H7 (cell line): ENCODE measurements at regions not wholly inside any gene's neighbourhood (a gene's known extent, or its start where the extent isn't known, plus 50 kb on each side); places are given as distances from the start of the nearest gene placed in this dataset.
"Not testable (repeated sequence)": the region's sequence is repeated elsewhere in the genome, so short reads cannot be mapped to it uniquely, and the experiment has no call there.

Source experiments
- DNase-seq: peaks from one replicate; pipeline ENCODE4 v3.0.0; 2012
- H3K27me3 ChIP-seq: 2 replicates; pipeline ENCODE4 v1.6.0; 2011; ENCODE audit warnings: mild to moderate bottlenecking, low read length; ENCODE audit not compliant: control insufficient read depth, insufficient read depth
- H3K36me3 ChIP-seq: replicated peaks from 2 replicates; pipeline ENCODE4 v1.5.1; 2011; ENCODE audit warnings: low read length; ENCODE audit not compliant: control insufficient read depth, insufficient read depth
- H3K4me3 ChIP-seq: 2 replicates; pipeline ENCODE4 v1.5.1; 2011; ENCODE audit warnings: low read depth, mild to moderate bottlenecking, control low read depth, low read length, moderate library complexity; ENCODE audit not compliant: insufficient read depth

GRCh38 chr10:114708084-114708483 lies 50.0 kb upstream of the ABLIM1 start:
- no peak overlapping the region for H3K4me3 ChIP-seq
- H3K27me3 ChIP-seq = no peaks in the 10 kb centered on the region
- H3K36me3 ChIP-seq = no peaks in the 10 kb centered on the region
- DNase-seq = no peak

DNA sequence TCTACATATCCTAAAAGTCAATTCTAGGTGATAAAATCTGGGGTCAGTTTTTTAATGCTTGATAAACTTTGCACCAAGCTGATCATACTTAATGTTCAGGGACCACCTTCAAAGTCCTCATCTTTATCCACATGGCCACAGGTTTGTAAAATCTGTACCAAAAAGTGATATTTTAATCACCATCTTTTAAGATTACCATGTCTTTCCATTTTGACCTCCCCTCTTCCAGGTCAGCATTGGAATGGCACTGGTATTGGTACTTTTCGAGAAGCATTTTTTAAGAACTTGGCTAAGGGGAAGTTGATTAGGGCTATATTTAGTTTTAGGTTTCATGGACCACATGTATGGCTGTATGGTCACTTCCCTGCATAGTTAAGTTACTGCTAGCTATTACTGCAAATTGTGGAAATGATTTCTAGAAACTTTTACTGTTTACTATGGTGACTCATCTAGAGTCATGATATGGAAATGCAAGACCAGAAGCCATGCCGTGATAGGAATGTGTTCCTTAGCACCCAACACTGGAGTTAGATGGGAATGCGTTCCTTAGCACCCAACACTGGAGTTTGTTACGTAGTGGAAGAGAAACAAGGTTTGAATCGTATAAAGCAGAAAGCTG lies 50.8 kb upstream of the ABLIM1 start:
- Histone ChIP-seq H3K4me3 (no peak overlapping the region), H3K36me3 (no peaks in the 10 kb centered on the region), H3K27me3 (no peaks in the 10 kb centered on the region)
- no peak for DNase-seq

DNA sequence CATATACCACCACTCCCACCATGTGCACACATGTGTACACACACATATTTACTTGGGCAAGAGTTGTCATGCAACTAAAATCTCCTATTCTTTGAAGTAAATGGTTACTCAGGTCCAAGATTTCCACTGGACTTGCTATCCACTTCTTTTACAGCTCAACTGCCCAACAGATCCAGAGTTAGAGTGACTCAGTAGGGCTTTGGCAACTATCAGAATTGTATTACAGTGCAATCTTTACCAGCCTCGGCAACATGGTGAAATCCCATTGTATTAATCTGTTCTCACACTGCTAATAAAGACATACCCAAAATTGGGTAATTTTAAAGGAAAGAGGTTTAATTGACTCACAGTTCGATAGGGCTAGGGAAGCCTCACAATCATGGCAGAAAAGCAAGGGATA lies 51.9 kb upstream of the ABLIM1 start:
- no peak for DNase-seq
- Histone ChIP-seq H3K4me3 (no peak overlapping the region), H3K36me3 (no peaks in the 10 kb centered on the region), H3K27me3 (no peaks in the 10 kb centered on the region)

GRCh38 chr10:114711176-114711868 lies 53.2 kb upstream of the ABLIM1 start:
- DNase-seq = no peak
- no peak overlapping the region for H3K4me3 ChIP-seq
- no peaks in the 10 kb centered on the region for H3K27me3 ChIP-seq
- no peaks in the 10 kb centered on the region for H3K36me3 ChIP-seq

- Histone ChIP-seq H3K27me3 (no peaks in the 10 kb centered on the region), H3K4me3 (no peak overlapping the region), H3K36me3 (no peaks in the 10 kb centered on the region)
- no peak for DNase-seq
Measured at GRCh38 chr10:114711869-114712250, 53.8 kb upstream of the ABLIM1 start.

- Histone ChIP-seq H3K4me3 (no peak overlapping the region), H3K36me3 (no peaks in the 10 kb centered on the region), H3K27me3 (no peaks in the 10 kb centered on the region)
- no peak for DNase-seq
Measured at GRCh38 chr10:114713525-114714090, 55.5 kb upstream of the ABLIM1 start.

DNA sequence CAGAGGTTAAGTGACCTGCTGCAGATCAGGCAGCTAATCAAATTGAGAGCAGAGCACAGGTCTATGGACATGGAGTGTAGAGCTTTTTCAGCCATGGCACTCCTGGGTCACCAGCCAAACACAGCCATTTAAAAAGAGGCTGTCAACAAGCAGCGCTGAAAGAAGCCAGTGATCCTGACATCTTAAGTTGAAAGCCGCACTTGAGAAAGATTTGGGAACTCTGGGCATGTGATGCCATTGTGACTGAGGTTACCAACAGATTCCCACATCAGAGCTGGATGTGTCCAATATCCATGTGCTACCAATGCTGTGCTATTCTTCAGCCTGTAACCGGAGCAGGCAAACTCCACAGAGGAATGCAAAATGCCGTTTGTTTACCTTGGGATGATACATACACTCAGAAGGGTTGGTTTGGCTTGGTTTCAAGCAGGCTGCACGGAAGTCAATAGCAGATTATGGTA lies 56.2 kb upstream of the ABLIM1 start:
- Histone ChIP-seq H3K36me3 (no peaks in the 10 kb centered on the region), H3K27me3 (no peaks in the 10 kb centered on the region), H3K4me3 (no peak overlapping the region)
- no peak for DNase-seq

GRCh38 chr10:114715171-114715670 lies 57.1 kb upstream of the ABLIM1 start:
- H3K27me3 ChIP-seq = no peaks in the 10 kb centered on the region
- no peak for DNase-seq
- H3K36me3 ChIP-seq = no peaks in the 10 kb centered on the region
- no peak overlapping the region for H3K4me3 ChIP-seq

DNA sequence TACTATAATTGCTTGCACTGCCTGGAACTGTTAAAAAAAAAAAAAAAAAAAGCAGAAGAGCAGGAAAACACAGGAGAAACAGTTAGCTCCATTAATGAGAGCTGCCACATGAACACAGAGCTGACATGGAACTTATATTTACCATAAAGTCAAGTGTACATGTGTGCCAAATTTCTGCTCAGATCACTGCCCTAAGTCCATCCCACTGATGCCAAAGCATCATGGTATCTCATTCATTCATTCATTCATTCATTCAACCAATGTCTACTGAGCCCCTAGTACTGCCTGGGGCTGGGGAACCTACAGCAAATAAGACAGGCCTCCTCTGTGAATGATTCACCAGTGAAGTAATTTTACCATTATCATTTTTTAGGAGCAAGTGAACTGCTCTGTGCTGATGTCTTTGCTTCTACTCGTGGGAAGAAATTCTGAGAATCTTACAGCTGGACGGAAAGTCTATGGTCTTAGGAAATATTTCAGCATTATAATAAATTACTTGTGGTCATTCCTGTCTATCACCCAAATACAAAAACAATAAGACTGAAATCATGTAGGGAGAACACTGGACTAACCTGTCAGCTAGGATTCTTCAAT lies 58.8 kb upstream of the ABLIM1 start:
- H3K27me3 ChIP-seq = no peaks in the 10 kb centered on the region
- no peak overlapping the region for H3K4me3 ChIP-seq
- DNase-seq = no peak
- H3K36me3 ChIP-seq = no peaks in the 10 kb centered on the region

GRCh38 chr10:114717881-114718280 lies 59.8 kb upstream of the ABLIM1 start:
- H3K36me3 ChIP-seq, H3K27me3 ChIP-seq, DNase-seq, H3K4me3 ChIP-seq: not testable (repeated sequence)

- no peaks in the 10 kb centered on the region for H3K36me3 ChIP-seq
- no peak overlapping the region for H3K4me3 ChIP-seq
- no peak for DNase-seq
- no peaks in the 10 kb centered on the region for H3K27me3 ChIP-seq
Measured at GRCh38 chr10:114718374-114718773, 60.3 kb upstream of the ABLIM1 start.

DNA sequence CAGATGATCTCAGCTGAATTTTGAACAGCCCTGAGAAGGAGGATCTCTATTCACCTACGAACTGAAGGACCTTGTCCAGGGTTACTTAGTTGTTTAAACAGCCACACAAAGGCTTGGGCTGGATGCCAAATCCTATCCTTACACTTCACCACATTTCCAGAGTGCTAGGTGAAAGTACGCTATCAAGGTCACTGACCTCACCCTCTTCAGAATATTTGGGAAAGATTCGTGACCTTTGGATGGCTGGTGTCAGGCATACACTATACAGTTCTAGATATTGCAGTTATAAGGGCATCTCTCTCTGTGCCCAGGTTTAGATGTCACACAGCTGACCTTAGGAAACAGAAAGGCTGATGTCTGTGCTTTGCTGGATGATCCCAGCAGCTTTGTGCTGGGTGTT lies 61.2 kb upstream of the ABLIM1 start:
- Histone ChIP-seq H3K4me3 (no peak overlapping the region), H3K36me3 (no peaks in the 10 kb centered on the region)

DNA sequence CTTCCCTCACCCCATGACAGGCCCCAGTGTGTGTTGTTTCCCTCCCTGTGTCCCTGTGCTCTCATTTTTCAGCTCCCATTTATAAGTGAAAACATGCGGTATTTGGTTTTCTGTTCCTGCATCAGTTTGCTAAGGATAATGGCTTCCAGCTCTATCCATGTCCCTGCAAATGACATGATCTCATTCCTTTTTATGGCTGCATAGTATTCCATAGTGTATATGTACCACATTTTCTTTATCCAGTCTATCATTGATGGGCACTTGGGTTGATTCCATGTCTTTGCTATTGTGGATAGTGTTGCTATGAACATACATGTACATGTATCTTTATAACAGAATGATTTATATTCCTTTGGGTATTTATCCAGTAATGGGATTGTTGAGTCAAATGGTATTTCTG lies 61.9 kb upstream of the ABLIM1 start:
- not testable (repeated sequence) for H3K4me3 ChIP-seq, H3K27me3 ChIP-seq, DNase-seq, H3K36me3 ChIP-seq

More for the DNA sequence above, 61.2 kb upstream of the ABLIM1 start:
- no peak for DNase-seq
- no peaks in the 10 kb centered on the region for H3K27me3 ChIP-seq

- Histone ChIP-seq H3K27me3 (no peaks in the 10 kb centered on the region), H3K4me3 (no peak overlapping the region), H3K36me3 (no peaks in the 10 kb centered on the region)
- DNase-seq = no peak
Measured at GRCh38 chr10:114720685-114721278, 62.7 kb upstream of the ABLIM1 start.
